ENCODE measurements at regions not wholly inside any gene's neighbourhood (a gene's known extent, or its start where the extent isn't known, plus 50 kb on each side); places are given as distances from the start of the nearest gene placed in this dataset.

DNA sequence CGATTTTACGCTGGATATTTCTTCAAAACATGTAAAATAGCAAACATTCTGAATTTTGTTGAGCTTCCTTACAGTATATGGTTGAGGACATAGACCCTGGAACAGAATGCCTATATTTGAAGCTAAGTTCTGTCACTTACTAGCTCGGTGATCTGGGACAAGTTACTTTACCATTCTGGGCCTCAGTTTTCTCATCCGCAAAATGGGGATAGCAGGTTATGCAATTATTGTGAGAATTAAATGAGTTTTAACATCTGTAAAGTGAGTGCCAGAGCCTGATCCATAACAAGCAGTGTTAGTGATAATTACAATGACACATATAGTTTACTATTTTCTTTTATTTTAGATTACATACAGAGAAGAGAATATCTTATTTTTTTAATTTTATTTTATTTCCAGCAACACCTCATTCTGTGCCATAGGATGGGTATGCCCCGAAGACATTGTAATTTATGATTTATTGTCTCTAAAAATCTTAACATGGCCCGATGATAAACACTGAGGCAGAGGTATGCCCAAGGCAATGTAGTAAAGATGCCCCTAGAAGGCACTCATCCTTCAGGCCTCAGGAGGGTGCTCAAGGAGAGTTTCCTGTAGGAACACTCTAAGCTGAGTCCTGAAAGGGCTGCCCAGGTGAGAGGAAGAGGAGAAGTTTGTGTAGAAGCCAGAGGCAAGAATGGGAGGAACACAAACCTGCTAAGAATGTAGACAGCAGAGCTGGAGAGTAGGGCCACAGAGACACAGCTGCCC, 250.9 kb downstream of the BCL11A start:
- no peak for DNase-seq (ENCODE audit: low read depth)
- no peak overlapping the region for H3K4me3 ChIP-seq (ENCODE audit: low read depth, low read length)
- TF ChIP-seq CTCF (IDR thresholded peaks at IDR 0.05; ENCODE audit: insufficient read depth, low read length), result no peak

- no peak for TF ChIP-seq CTCF (IDR thresholded peaks at IDR 0.05; ENCODE audit: insufficient read depth, low read length)
- no peak for DNase-seq (ENCODE audit: low read depth)
- H3K4me3 ChIP-seq (ENCODE audit: low read depth, low read length), result no peak overlapping the region
Observed at GRCh38 chr2:60301726-60302125, 251.7 kb downstream of the BCL11A start.

DNA sequence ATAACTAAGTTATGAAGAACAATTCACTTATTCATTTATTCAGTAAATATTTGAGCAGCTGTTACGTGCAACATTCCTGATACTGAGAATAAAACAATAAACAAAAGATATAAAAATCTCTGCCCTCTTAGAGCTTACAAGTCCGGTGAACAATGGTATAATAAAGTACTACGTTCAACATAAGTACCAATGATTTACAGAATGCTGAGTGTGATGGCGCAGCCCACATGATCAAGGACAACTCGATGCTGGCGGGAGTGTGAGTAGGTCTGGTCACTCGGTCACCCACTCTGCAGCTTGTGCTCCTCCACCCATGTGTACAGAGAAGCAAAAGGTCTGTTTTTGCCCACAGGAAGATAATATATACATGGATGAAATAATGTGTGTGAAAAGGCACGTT, 254.3 kb downstream of the BCL11A start:
- no peak for DNase-seq (ENCODE audit: low read depth)
- H3K4me3 ChIP-seq (ENCODE audit: low read depth, low read length), result no peak overlapping the region
- no peak for TF ChIP-seq CTCF (IDR thresholded peaks at IDR 0.05; ENCODE audit: insufficient read depth, low read length)

DNA sequence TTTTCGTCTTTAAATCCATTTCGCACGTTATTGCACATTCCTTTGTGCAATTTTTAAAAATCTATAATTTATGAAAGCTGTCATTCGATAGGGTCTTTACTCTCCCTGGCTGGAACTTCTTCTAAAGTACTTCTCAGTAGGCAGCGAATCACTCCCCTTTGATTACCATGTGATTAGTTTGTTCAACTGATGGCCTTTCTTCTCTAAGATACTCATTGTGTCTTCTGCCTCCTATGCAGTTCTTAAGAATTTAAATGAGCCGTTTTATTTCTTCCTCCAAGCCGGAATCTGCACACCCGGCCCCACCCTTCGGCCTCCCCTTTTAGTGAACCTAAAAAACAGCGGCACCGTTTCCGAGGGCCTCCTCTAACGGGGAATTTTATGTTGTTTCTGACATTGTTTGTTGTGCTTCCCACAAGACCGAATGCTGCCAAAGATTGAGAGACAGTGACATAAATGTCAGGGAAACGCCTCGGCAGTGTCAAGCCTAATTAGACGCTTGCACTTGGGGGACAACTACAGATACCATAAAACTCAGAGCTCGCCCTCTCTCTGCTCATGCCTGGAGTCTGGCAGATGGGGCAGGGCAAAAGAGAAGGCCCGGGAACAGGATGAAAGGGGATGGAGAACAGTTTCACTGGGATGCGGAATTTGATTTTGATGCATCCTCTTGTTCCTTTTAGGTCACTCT, 255.3 kb downstream of the BCL11A start:
- DNase-seq (ENCODE audit: low read depth), result no peak
- TF ChIP-seq CTCF (IDR thresholded peaks at IDR 0.05; ENCODE audit: insufficient read depth, low read length), result no peak
- no peak overlapping the region for H3K4me3 ChIP-seq (ENCODE audit: low read depth, low read length)

- no peak for DNase-seq (ENCODE audit: low read depth)
- no peak overlapping the region for H3K4me3 ChIP-seq (ENCODE audit: low read depth, low read length)
Observed at GRCh38 chr2:60297296-60298005, 256.0 kb downstream of the BCL11A start.

More at GRCh38 chr2:60297296-60298005, 256.0 kb downstream of the BCL11A start:
- TF ChIP-seq CTCF (IDR thresholded peaks at IDR 0.05; ENCODE audit: insufficient read depth, low read length), result no peak

Data from fibroblast of the aortic adventitia (primary cell).